ENCODE measurements at regions not wholly inside any gene's neighbourhood (a gene's known extent, or its start where the extent isn't known, plus 50 kb on each side); places are given as distances from the start of the nearest gene placed in this dataset.

DNA sequence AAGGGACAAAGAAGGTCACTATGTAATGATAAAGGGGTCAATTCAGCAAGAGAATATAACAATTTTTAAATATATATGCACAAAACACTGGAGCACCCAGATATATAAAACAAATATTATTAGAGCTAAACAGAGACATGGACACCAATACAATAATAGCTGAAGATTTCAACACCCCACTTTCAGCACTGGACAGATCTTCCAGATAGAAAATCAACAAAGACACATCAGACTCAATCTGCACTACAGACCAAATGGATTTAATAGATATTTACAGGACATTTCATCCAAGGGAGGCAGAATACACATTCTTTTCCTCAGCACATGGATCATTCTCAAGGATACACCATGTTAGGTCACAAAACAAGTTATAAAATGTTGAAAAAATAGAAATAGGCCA lies 111.4 kb downstream of the SOX3 start:
- H3K4me3 ChIP-seq, result no peak overlapping the region
- no peaks in the 10 kb centered on the region for H3K9me3 ChIP-seq
- no peaks in the 10 kb centered on the region for H3K36me3 ChIP-seq (replicated peaks in 1 of 2; ENCODE audit: insufficient read depth in 1 of 2, low read depth in 2 of 2)
- no peak overlapping the region for H3K27ac ChIP-seq
- peaks cover 8% of the 10 kb centered on the region for H3K4me1 ChIP-seq
- ATAC-seq, result no peak
- TF ChIP-seq POLR2A (IDR thresholded peaks at IDR 0.05), result no peak
- TF ChIP-seq, protein P1, sequence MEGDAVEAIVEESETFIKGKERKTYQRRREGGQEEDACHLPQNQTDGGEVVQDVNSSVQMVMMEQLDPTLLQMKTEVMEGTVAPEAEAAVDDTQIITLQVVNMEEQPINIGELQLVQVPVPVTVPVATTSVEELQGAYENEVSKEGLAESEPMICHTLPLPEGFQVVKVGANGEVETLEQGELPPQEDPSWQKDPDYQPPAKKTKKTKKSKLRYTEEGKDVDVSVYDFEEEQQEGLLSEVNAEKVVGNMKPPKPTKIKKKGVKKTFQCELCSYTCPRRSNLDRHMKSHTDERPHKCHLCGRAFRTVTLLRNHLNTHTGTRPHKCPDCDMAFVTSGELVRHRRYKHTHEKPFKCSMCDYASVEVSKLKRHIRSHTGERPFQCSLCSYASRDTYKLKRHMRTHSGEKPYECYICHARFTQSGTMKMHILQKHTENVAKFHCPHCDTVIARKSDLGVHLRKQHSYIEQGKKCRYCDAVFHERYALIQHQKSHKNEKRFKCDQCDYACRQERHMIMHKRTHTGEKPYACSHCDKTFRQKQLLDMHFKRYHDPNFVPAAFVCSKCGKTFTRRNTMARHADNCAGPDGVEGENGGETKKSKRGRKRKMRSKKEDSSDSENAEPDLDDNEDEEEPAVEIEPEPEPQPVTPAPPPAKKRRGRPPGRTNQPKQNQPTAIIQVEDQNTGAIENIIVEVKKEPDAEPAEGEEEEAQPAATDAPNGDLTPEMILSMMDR (IDR thresholded peaks at IDR 0.05), result no peak
- DNase-seq, result no peak
- intact Hi-C loops (cut with DNase I), result no loop called here
- no peaks in the 10 kb centered on the region for H3K27me3 ChIP-seq

DNA sequence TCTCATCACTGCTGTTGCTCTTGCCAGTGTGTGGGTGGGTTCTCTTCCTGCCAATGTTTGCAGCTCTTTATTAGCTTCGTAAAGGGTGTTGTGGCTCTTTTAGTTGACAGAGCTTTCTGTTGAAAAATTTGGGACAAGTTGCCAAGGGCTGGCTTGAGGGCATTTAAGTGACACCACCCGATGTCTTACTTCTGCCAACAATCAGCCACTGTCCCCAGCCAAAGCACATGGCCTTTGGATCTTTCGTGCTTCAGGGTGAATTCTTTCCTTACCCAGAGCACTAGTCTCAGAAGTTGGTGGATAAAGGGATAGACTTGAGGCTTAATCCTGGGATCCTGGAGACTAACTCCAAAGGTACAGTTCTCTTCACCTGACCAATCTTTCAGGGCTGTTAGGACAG lies 113.6 kb downstream of the SOX3 start:
- no peak overlapping the region for H3K27ac ChIP-seq
- H3K36me3 ChIP-seq (replicated peaks in 1 of 2; ENCODE audit: insufficient read depth in 1 of 2, low read depth in 2 of 2), result no peaks in the 10 kb centered on the region
- no peak overlapping the region for H3K4me3 ChIP-seq
- ATAC-seq (no peak), DNase-seq (no peak)
- intact Hi-C loops (cut with DNase I), result no loop called here
- 70 to 76% methylated on average over 3 of the region's 3 CpGs for WGBS, 2 donors
- TF ChIP-seq POLR2A (IDR thresholded peaks at IDR 0.05), result no peak
- TF ChIP-seq, protein P1 (IDR thresholded peaks at IDR 0.05), result no peak
- H3K9me3 ChIP-seq, result no peaks in the 10 kb centered on the region
- no peaks in the 10 kb centered on the region for H3K27me3 ChIP-seq
- peaks cover 8% of the 10 kb centered on the region for H3K4me1 ChIP-seq

DNA sequence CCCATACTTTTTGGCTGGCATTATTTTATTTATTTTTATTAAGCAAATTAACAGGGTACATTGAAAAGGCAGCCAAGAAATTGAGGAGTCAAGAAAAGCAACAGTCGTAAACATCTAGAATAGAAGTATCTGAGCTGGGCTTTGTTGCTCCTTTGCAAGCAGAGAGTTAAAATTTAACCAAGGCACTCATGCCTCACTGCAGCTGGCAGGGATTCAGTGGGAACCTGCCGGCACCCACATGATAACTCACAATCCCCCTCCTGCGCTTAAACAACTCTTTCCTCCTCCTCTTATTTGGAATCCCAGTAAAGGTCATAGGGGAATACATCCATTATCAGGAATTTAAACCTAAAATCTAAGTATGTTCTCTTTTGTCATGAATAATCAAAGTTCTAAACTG lies 115.5 kb downstream of the SOX3 start:
- Histone ChIP-seq H3K4me1 (peaks cover 8% of the 10 kb centered on the region), H3K27ac (no peak overlapping the region), H3K36me3 (replicated peaks in 1 of 2; ENCODE audit: insufficient read depth in 1 of 2, low read depth in 2 of 2) (no peaks in the 10 kb centered on the region), H3K27me3 (no peaks in the 10 kb centered on the region), H3K4me3 (no peak overlapping the region), H3K9me3 (no peaks in the 10 kb centered on the region)
- ATAC-seq (peak; percentile 53), DNase-seq (peak; percentile 12 to 65 (median 38))
- intact Hi-C loops (cut with DNase I), result no loop called here
- 6 to 33% methylated on average over 3 of the region's 3 CpGs for WGBS, 2 donors
- no peak for TF ChIP-seq POLR2A (IDR thresholded peaks at IDR 0.05)
- TF ChIP-seq, protein P1 (IDR thresholded peaks at IDR 0.05), result no peak

DNA sequence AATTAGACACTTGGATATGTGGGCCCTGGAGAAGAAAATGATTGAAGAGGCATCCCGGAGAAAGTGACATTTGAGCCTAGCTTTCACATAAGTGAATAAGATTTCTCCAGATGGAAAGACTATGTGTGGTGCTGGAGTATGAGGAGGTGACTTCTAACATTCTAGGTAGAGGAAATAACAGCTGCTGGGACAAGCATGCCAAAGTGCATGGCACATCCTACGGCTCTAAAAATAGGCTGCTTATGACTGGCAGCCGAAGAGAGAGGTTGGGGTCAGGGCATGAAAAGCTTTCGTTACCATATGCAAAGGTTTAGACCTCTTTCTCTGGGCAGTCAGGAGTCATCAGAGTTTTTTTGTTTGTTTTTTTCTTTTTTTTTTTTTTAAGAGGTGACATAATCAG lies 142.0 kb downstream of the SOX3 start:
- TF ChIP-seq POLR2A (IDR thresholded peaks at IDR 0.05), result no peak
- TF ChIP-seq, protein P1 (IDR thresholded peaks at IDR 0.05), result no peak
- Histone ChIP-seq H3K27ac (no peak overlapping the region), H3K36me3 (replicated peaks in 1 of 2; ENCODE audit: insufficient read depth in 1 of 2, low read depth in 2 of 2) (no peaks in the 10 kb centered on the region), H3K27me3 (no peaks in the 10 kb centered on the region), H3K4me3 (no peak overlapping the region), H3K9me3 (no peaks in the 10 kb centered on the region), H3K4me1 (no peaks in the 10 kb centered on the region)
- ATAC-seq (no peak), DNase-seq (no peak)
- intact Hi-C loops (cut with DNase I), result no loop called here
- WGBS, 2 donors, result 76 to 86% methylated on average over 4 of the region's 4 CpGs

DNA sequence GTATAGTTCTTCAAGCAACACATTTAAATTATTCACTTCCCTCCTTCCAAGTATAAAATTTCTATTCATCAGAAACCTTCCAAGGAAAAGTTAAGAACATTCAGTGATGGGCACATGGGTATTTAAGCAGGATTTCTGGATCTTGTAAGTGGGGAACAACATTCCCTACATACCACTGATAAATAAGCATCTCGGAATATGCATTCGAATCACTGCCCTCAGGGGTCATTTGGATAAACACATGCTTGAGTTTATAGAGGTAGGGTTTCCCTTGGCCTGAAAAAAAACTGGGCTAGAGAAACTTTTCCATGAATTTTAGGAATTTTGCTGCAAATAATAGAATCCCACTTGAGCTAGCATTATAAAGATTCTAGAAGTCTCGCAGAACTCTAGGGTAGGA lies 143.9 kb downstream of the SOX3 start:
- Histone ChIP-seq H3K27me3 (no peaks in the 10 kb centered on the region), H3K9me3 (no peaks in the 10 kb centered on the region), H3K36me3 (replicated peaks in 1 of 2; ENCODE audit: insufficient read depth in 1 of 2, low read depth in 2 of 2) (no peaks in the 10 kb centered on the region), H3K27ac (no peak overlapping the region), H3K4me3 (no peak overlapping the region), H3K4me1 (no peaks in the 10 kb centered on the region)
- ATAC-seq, result no peak
- no peak for DNase-seq
- WGBS, 2 donors, result 40 to 41% methylated on average over 3 of the region's 3 CpGs
- intact Hi-C loops (cut with DNase I), result no loop called here
- TF ChIP-seq, protein P1 (IDR thresholded peaks at IDR 0.05), result no peak
- TF ChIP-seq POLR2A (IDR thresholded peaks at IDR 0.05), result no peak
